ENCODE measurements at regions not wholly inside any gene's neighbourhood (a gene's known extent, or its start where the extent isn't known, plus 50 kb on each side); places are given as distances from the start of the nearest gene placed in this dataset.
"Not testable (repeated sequence)": the region's sequence is repeated elsewhere in the genome, so short reads cannot be mapped to it uniquely, and the experiment has no call there.

DNA sequence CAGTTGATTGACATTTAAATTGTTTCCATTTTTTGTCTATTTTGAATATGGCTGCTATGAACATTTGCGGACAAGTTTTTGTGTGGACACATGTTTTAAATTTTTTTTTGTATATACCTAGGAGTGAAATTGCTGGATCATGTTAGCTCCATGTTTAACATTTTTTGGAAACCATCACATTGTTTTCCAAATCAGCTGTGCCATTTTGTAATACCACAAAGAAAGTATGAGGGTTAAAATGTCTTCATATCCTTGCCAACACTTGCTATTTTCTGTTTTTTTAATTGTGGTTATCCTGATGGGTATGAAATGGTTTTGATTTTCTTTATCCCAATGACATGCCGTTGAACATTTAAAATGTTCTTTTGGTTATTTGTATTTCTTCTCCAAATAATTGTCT, 52.1 kb downstream of the CARTPT start:
- DNase-seq, result no peak

DNA sequence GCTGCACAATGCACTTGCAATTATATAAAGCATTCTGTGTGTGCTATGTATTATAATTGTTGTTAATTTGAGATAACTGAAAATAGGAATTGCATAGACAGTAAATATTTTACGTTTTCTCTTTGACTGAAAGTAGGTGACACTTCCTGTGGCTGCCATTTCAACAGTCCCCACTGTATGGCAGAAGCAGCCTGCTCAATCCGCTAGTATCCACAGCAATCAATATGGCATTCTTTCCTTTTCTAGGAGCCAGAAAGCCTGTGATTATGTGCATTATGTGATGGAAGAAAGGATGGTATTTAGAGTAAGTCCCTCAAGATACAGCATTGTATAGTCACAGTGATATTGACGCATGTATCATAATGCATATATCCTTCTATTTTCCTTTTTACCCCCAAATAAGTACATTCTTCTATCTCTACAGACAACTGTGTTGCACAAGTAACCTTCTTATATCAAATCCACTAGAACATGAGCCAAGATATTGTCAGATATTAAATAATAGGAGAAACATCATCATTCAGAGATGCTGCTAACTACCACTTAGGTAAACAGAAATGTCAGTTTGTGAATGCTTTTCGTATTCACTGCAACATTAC, 59.7 kb downstream of the CARTPT start:
- DNase-seq, result no peak

DNA sequence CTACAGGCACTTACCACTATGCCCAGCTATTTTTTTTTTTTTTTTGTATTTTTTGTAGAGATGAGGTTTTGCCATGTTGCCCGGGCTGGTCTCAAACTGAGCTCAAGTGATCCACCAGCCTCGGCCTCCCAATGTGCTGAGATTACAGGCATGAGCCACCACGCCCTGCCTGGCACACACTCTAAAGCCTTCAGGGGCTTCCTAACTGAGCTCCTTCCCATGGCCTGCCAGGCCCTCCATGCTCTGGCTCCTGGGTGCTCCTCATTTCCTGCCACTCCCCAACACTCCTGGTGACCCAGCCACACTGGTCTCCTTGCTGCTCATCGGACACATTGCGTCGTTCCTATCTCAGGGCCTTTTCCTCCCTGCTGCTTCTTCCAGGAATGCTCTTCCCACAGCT, 61.5 kb downstream of the CARTPT start:
- no peak for DNase-seq

DNA sequence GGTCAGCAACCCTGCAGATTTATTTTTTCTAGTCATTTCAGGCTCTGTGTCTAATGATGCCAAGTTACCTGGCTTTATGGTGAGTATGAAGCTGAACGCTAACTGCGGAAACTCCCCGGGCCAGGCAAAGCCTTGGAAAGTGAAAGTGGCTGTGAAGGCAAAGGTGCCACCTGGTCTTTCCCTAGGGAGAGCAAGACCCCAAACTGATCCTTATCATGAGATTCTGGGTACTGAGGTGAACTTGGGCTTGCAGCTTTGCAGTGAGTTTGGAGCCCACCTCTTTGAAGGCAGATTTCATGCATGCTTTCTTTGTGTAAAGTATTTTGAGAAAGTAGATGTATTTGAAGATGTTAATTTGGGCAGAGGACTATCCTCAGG, 63.3 kb downstream of the CARTPT start:
- no peak for DNase-seq

DNA sequence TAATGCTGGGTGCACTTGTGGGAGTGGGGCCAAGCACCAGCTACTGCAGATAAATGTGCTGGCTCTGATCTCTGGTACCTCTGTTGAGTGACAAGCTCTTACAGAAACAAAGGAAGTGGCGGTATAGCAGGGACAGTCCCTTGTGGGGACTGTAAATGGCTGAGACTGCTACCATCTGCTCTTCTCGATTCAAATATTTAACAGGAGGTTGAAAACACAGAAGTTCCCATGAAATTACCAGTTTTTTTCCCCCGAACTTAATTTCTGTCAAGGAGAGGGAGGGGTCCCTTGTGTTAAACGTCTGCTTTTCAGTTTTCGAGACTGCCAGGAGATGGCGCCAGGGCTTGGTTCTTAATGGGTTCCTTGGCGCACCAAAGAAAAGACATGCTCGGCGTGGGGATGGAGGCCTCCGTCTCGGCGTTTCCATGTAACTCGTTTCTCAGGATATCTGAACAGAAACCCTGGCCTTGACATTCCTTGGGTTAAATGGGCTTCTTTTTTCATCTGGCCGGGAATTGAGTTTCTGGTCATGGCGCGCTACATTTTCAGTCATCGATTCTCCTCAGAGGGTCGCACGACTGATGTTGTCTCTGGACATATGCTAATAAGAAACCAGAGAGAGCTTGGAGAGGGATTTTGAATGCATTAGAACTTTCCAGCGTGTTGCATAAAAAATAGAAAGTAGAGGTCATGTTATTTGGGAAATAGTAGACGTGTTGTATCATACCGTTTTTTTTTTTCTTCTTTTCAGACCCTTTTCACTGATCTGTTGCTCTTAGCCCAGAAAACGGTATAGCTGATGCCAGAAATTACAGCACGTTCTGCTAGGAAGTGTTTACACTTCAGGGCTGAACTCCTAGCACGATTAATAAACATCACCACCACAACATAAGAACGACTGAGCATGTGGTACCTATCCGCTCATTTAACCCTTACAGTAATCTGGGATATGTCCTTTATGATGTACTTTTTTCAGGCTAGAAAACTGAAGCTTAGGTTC, 64.0 kb downstream of the CARTPT start:
- DNase-seq, result peak; percentile 11 to 19

DNA sequence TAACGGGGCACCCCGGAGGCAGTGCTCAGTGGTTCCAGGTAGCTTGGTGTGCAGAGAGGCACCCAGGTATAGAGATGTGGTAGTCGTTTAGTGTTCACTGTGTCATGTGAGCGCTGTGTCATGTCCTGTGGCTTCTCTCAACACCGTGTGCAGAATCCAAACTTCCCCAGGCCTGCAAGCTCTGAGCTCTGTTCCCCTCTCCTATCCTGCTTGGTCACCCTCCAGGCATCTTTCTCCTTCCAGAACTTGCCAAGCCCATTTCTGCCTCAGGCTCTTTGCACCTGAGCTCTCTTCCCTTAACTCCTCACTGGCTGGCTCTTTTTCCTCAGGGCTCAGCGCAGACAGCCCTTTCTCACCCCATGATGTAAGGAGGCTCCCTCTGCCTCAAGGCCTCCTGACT, 64.8 kb downstream of the CARTPT start:
- DNase-seq, result no peak

DNA sequence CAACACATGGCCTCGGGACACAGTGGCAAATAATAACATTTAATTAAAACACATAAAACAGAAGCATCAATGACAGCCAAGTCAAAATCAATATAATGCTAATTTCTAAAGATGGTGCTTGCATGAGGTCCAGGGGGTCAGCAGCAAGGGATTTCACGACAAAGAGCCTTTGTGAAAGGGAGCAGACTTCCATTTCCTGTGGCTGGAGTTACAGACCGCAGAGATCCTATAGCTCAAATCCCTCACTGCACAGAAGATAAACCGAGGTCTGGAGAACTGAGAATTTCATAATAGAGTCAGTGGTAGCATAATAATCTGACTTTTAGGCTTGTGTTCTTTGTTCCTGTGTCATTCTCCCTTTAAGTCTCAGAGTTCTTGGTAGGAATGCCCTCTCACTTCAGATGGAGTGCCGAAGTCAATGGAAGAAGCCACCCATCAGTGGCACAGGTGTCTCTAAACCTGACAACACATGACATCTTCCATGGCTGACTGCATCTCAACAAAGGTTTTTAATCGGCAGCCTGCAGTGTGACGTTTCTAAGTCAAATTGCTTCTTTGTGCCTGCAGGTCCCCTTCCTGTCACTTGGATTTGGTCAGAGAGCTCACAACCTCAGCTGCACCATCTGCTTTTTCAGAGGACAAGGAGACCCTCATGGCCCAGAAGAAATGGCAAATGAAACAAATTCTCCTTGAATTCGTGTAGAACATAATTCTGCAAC, 67.4 kb downstream of the CARTPT start:
- no peak for DNase-seq

DNA sequence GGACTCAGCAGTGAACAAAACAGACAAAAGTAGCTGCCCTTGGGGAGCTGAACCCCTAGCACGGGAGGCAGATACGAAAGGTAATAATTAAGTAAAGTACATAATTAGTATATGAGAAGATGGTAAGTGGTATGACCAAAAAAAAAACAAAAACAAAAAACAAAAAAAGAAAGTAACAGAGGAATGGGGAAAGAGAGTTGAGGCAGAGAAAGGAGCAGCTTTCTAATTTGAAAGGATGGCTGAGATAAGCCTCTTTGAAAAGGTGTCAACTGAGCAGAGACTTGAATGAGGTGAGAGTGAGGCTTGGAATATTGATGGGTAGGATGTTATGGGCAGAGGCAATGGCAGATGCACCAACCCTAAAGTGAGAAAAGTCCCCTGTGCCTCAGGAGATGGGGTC, 69.7 kb downstream of the CARTPT start:
- DNase-seq, result no peak

DNA sequence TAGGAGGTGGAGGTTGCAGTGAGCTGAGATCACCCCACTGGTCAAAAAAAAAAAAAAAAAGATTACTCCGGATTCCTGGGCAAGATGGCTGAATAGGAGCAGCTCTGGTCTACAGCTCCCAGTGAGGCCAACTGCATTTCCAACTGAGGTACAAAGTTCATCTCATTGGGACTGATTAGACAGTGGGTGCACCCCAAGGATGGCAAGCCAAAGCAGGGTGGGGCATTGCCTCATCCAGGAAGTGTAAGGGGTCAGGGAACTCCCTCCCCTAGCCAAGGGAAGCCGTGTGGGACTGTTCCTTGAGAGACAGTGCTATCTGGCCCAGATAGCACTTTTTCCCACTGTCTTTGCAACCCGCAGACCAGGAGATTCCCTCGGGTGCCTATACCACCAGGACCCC, 70.7 kb downstream of the CARTPT start:
- no peak for DNase-seq

DNA sequence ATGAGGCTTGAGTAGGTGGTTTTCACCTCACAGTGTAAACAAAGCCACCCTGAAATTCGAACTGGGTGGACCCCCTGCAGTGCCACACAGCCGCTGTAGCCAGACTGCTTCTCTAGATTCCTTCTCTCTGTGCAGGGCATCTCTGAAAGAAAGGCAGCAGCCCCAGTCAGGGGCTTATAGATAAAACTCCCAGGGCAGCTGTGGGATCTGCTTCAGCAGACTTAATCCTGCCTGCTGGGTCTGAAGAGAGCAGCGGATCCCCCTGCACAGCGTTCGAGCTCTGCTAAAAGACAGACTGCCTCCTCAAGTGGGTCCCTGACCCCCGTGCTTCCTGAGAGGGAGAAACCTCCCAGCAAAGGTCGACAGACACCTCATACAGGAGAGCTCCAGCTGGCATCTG, 71.4 kb downstream of the CARTPT start:
- DNase-seq, result no peak

DNA sequence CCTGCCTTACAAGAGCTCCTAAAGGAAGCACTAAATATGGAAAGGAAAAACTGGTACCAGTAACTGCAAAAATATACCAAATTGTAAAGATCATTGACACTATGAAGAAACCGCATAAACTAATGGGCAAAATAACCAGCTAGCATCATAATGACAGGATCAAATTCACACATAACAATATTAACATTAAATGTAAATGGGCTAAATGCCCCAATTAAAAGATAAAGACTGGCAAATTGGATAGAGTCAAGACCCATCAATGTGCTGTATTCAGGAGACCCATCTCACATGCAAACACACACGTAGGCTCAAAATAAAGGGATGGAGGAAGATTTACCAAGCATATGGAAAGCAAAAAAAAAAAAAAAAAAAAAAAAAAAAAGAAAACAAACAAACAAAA, 73.0 kb downstream of the CARTPT start:
- DNase-seq, result not testable (repeated sequence)

DNA sequence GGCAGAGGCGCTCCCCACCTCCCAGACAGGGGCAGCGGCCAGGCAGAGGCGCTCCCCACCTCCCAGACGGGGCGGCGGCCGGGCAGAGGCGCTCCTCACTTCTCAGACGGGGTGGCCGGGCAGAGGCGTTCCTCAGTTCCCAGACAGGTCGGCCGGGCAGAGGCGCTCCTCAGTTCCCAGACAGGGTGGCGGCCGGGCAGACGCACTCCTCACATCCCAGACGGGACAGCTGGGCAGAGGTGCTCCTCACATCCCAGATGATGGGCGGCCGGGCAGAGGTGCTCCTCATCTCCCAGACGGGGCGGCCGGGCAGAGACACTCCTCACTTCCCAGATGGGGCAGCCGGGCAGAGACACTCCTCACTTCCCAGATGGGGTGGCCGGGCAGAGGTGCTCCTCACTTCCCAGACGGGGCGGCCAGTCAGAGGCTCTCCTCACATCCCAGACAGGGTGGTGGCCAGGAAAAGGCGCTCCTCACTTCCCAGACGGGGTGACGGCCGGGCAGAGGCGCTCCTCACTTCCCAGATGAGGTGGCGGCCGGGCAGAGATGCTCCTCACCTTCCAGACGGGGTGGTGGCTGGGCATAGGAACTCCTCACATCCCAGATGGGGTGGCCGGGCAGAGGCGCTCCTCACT, 75.1 kb downstream of the CARTPT start:
- no peak for DNase-seq

DNA sequence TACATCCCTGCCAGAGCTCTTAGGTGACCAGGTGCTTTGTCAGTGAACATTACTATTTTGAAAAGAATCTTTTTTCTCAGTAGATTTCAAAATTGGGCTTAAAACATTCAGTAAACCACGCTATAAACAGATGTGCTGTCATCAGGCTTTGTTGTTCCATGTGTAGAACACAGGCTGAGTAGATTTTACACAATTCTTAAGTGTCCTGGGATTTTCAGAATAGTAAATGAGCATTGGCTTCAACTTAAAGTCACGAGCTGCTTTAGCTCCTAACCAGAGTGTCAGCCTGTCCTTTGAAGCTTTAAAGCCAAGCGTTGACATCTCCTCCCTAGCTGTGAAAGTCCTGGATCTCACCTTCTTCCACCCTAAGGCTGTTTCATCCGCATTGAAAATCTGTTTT, 83.6 kb downstream of the CARTPT start:
- DNase-seq, result no peak

DNA sequence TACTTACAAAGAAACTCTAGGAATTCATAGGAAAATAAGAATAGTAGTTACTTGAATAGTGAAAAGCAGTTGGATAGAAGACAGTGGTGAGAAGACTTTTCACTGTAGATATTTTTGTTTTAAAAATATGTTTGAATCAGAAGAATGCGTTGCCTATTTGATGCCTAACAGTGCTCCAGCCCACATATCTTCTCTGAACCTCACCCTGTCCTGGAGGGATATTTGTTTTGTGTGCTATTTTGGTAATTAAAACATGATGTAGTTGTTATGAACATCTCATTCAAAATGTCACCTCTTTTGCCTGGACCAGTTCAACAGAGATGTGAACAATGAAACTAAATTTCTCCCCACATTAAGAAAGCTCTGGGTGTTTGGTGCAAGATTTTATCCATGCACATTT, 87.6 kb downstream of the CARTPT start:
- DNase-seq, result no peak

DNA sequence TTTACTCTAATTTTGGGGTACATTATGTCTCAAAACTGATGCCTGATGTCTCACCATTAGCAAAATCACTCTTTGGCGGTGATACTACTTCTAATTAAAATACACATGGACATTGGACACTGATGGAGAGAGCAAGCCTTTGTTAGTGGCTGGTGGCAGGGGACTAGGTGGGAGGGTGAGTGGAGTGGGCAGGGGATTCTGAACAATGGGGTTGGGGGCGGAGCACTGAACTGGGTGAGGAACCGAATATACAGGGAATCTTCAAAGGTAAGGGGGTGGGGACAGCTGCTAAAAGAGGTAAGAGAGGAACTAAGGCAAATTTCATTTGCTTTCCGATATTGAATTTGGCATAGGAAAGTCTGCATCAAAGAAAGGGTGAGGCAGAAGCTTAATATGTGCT, 88.8 kb downstream of the CARTPT start:
- DNase-seq, result no peak

DNA sequence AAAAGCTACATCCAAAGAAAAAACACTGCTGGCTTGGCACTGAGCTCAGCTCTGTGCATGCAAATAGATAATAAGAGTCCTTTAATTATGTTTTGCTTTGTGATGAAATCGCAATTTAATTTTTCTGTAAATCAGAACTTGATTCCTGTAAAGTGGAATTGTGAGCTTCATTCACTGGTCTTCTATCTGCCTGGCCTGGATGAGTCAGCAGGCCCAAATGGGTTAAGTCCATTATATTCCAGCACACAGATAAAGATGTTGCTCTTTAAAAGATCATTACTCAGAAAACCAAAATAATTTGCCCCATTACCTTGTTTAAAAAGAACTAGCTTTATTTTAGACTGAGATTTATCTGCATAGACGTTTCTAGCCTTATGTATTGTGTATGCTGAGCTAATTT, 90.4 kb downstream of the CARTPT start:
- DNase-seq, result no peak

DNA sequence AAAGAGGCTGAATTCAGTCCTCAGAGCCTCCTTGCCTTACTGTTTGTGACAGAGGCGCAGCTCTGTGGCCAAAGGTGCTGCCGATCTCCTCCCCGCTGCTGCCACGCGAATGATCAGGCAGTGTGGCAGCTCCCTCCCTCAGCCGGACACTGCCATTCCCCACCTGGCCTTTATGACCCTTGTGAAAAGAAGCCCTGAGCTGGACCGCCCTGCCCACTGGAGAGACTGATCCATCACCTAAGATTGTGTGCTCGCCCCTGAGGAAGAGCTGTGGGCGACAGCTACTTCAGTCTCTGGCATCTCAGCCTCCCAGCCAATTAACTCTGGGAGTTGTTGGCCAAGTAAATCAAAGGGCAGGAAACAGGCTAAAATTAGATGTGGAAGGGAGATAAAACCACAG, 90.9 kb downstream of the CARTPT start:
- no peak for DNase-seq

DNA sequence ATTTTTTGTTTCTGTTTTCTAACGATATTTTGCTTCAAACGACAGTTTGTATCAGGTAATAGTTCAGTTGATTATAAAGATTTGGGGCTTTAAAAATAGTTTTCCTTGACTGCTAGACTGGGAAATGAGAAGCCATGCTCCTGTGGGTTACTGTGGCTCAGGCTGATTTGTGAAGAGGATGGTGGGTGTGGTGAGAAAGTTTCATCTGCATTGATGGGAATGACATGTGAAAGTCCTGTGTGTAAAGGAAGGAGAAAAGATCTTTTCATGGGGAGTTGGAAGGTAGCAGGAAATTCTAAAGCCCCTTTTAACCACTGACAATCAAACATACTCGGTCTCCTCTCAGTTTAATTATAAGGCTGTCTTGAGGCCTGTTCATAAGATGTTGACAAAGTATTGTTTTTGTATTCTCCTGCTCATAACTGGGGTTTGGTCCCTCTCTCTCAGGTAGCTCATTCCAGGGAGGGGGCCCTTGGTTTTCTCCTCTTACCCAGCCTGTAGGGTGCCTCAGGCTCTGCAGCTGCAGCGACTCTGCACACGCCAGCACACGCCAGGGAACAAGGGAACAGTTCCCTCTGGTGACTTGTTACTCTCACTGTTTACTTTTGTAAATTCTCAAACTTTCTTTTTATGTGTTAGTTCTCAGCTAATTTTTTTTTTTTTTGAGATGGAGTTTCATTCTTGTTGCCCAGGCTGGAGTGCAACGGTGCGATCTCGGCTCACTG, 91.6 kb downstream of the CARTPT start:
- DNase-seq, result no peak

DNA sequence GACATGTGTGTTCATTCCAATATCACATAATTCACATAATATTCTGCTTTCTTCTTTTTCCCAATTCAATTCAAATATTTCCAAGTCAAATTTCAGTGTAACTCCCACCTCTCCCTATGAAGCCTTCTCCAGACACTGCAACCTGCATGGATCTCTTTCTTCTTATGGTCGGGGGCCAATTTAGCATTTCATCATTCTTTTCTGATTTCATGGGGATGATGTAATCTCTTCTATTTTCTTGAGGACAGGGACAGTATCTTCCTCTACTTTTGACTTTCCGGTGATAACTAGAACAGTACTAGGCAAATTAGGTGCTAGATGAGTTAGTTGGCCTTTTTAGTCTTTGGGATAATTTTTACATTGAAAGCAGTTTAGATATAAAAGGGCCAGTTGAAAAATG, 92.7 kb downstream of the CARTPT start:
- DNase-seq, result no peak

DNA sequence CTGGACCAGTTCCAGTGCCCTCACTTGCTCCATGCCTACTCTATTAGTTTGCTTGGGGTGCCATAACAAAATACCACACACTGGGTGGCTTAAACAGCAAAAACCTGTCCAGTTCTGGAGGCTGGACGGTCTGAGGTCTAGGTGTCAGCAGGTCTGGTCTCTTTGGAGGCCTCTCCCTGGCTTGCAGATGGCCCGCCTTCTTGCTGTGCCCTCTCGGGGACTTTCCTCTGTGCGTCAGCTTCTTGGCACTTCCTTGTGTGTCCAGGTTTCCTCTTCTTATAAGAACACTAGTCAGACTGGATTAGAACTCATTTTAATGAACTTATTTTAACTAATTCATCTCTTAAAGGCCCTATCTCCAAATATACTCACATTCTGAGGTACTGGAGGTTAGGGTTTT, 97.2 kb downstream of the CARTPT start:
- no peak for DNase-seq

DNA sequence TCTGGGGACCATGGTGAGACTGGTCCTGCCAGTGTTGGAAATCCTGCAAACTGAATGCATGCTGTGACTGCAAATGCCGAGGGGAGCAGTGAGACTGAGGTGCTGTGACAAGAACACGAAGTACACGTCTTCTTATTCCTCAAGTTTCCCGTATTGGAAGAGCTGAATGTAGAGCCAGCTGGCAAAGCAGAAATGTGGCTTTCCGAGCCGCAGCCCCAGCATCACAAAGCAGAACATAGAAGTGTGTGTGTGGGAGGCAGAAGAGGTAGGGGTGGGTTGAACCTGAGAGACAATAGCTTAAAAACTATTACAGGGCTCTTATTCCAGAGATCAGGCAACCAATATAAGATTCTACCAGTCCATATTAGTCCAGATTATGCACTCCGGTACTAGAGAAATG, 98.8 kb downstream of the CARTPT start:
- DNase-seq, result no peak

DNA sequence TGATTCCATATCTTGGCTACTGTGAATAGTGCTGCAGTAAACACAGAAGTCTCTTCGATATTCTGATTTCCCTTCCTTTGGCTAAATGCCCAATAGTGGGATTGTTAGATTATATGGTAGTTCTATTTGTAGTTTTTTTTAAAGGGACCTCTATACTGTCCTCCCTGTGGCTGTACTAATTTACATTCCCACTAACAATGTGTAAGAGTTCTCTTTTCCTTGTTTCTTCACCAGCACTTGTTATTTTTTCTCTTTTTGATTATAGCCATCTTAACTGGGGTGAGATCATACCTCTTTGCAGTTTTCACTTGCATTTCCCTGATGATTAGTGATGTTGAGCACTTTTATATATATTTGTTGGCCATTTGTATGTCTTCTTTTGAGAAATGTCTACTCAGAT, 102.0 kb downstream of the CARTPT start:
- DNase-seq, result no peak

DNA sequence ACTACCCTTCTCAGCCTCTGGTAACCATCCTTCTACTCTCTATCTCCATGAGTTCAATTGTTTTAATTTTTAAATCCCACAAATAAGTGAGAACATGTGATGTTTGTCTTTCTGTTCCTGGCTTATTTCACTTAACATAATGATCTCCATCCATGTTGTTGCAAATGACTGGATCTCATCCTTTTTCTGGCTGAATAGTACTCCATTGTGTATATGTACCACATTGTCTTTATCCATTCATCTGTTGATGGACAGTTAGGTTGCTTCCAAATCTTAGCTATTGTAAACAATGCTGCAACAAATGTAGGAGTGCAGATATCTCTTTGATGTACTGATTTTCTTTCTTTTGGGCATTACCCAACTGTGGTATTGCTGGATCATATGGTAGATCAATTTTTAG, 103.0 kb downstream of the CARTPT start:
- DNase-seq, result not testable (repeated sequence)
